Mammary epithelial cell (primary cell): ENCODE measurements at regions not wholly inside any gene's neighbourhood (a gene's known extent, or its start where the extent isn't known, plus 50 kb on each side); places are given as distances from the start of the nearest gene placed in this dataset.

Source experiments
- CTCF ChIP-seq, 2 donors: IDR thresholded peaks in 1 of 2; conservative IDR thresholded peaks in 1 of 2; 2 replicates each; pipeline ENCODE4 v1.5.1; 2011 to 2012; ENCODE audit warnings: inconsistent platforms in 2 of 2, low read length in 2 of 2, mild to moderate bottlenecking in 2 of 2, control low read depth in 1 of 2, low read depth in 1 of 2; ENCODE audit not compliant: insufficient read depth in 1 of 2; ENCODE audit errors: extremely low read depth in 1 of 2
- EZH2 ChIP-seq: IDR thresholded peaks from 2 replicates; pipeline ENCODE4 v1.6.1; 2012; ENCODE audit warnings: low read length, inconsistent platforms, borderline replicate concordance

- no peak for TF ChIP-seq CTCF (conservative IDR thresholded peaks at IDR 0.05 in 1 of 2, IDR thresholded peaks at IDR 0.05 in 1 of 2; ENCODE audit: extremely low read depth in 1 of 2, insufficient read depth in 1 of 2, low read depth in 1 of 2, low read length in 2 of 2)
- TF ChIP-seq EZH2 = no peak
Measured at GRCh38 chr21:36265431-36265830, 54.6 kb upstream of the MORC3 start.
